GM12878 (cell line): ENCODE measurements at regions not wholly inside any gene's neighbourhood (a gene's known extent, or its start where the extent isn't known, plus 50 kb on each side); places are given as distances from the start of the nearest gene placed in this dataset.

Experiments used
- ATF2 ChIP-seq: IDR thresholded peaks from 2 replicates; pipeline ENCODE4 v1.6.1; 2012; ENCODE audit warnings: low read length, inconsistent platforms
- CTCF ChIP-seq, 3 experiments: IDR thresholded peaks in 2 of 3; conservative IDR thresholded peaks in 1 of 3; 2 replicates each; pipeline ENCODE4 v1.5.1; 2011; ENCODE audit warnings: low read depth in 3 of 3, low read length in 3 of 3, mild to moderate bottlenecking in 3 of 3, control low read depth in 2 of 3, moderate library complexity in 2 of 3, inconsistent platforms in 1 of 3, mixed read lengths in 1 of 3; ENCODE audit not compliant: control insufficient read depth in 2 of 3, insufficient read depth in 1 of 3; ENCODE audit errors: extremely low read depth in 1 of 3
- HSF1 ChIP-seq: fragments of 150-350 bp; IDR thresholded peaks from 2 replicates; pipeline ENCODE4 v1.6.1; 2014; ENCODE audit warnings: mild to moderate bottlenecking, low read depth, low read length
- NFYA ChIP-seq: IDR thresholded peaks from 2 replicates; pipeline ENCODE4 v1.6.1; 2011; ENCODE audit warnings: low read depth, mild to moderate bottlenecking, low read length, improper control_type of control experiment, borderline replicate concordance
- REST ChIP-seq: IDR thresholded peaks from 2 replicates; pipeline ENCODE4 v1.6.1; 2012; ENCODE audit warnings: mild to moderate bottlenecking, low read depth, low read length
- YY1 ChIP-seq: IDR thresholded peaks from 2 replicates; pipeline ENCODE4 v1.6.1; 2011; ENCODE audit warnings: low read depth, mild to moderate bottlenecking, low read length
- ZNF207 ChIP-seq: fragments of 450-650 bp; IDR thresholded peaks from 2 replicates; pipeline ENCODE4 v1.6.1; 2014; ENCODE audit warnings: antibody characterized with exemption, mild to moderate bottlenecking, borderline replicate concordance
- ZNF274 ChIP-seq: IDR thresholded peaks from one replicate; pipeline ENCODE4 v1.8.0; 2011; ENCODE audit not compliant: insufficient read length, insufficient read depth

- TF ChIP-seq ZNF207 (no peak), CTCF (IDR thresholded peaks at IDR 0.05 in 2 of 3, conservative IDR thresholded peaks at IDR 0.05 in 1 of 3; ENCODE audit: control insufficient read depth in 2 of 3, extremely low read depth in 1 of 3, insufficient read depth in 1 of 3, low read depth in 3 of 3, low read length in 3 of 3) (no peak), ATF2 (no peak), REST (no peak), HSF1 (no peak), YY1 (no peak), NFYA (no peak), ZNF274 (no peak)
Observed at GRCh38 chr10:118807512-118808305, 52.9 kb upstream of the CACUL1 start.
